Keratinocyte (primary cell): ENCODE measurements at regions not wholly inside any gene's neighbourhood (a gene's known extent, or its start where the extent isn't known, plus 50 kb on each side); places are given as distances from the start of the nearest gene placed in this dataset.

Experiments used
- DNase-seq: peaks from one replicate; pipeline ENCODE4 v3.0.0-alpha.2; 2011; ENCODE audit warnings: low read depth, missing footprints, low spot score
- FAIRE-seq: peaks from 2 replicates; lab custom pipeline; 2011; peaks lifted over from hg19 to GRCh38; lab: Jason Lieb, UNC
- H2AFZ ChIP-seq: 2 replicates; pipeline ENCODE4 v1.6.0; 2012; ENCODE audit warnings: low read length, control low read depth, inconsistent platforms; ENCODE audit not compliant: control insufficient read depth
- H3K27ac ChIP-seq: 2 replicates; pipeline ENCODE4 v1.5.1; 2011; ENCODE audit warnings: low read length; ENCODE audit not compliant: control insufficient read depth, insufficient read depth
- H3K27me3 ChIP-seq: 3 replicates; pipeline ENCODE4 v1.6.0; 2011; ENCODE audit warnings: low read length; ENCODE audit not compliant: control insufficient read depth, insufficient read depth; ENCODE audit errors: extremely low read depth
- H3K36me3 ChIP-seq, 2 experiments: 2 replicates in 1 of 2; 3 replicates in 1 of 2; pipeline ENCODE4 v1.5.1; 2011; ENCODE audit warnings: low read length in 2 of 2, mild to moderate bottlenecking in 1 of 2; ENCODE audit not compliant: control insufficient read depth in 2 of 2, insufficient read depth in 2 of 2; ENCODE audit errors: extremely low read depth in 1 of 2
- H3K4me1 ChIP-seq: 3 replicates; pipeline ENCODE4 v1.5.1; 2011; ENCODE audit warnings: low read length; ENCODE audit not compliant: control insufficient read depth, insufficient read depth; ENCODE audit errors: extremely low read depth
- H3K4me2 ChIP-seq: 3 replicates; pipeline ENCODE4 v1.6.0; 2011; ENCODE audit warnings: low read depth, low read length; ENCODE audit not compliant: control insufficient read depth, insufficient read depth; ENCODE audit errors: extremely low read depth
- H3K4me3 ChIP-seq, 3 experiments: fragments of 200-600 bp in 1 of 3; sonication (generic) in 1 of 3; 2 replicates in 2 of 3; 3 replicates in 1 of 3; pipeline ENCODE4 v1.5.1; 2011 to 2016; ENCODE audit warnings: low read length in 3 of 3, mild to moderate bottlenecking in 3 of 3, control low read depth in 2 of 3, inconsistent platforms in 1 of 3, low read depth in 1 of 3, mixed read lengths in 1 of 3, mixed run types in 1 of 3, moderate library complexity in 1 of 3; ENCODE audit not compliant: control insufficient read depth in 2 of 3, insufficient read depth in 2 of 3; ENCODE audit errors: extremely low read depth in 1 of 3
- H3K79me2 ChIP-seq: 2 replicates; pipeline ENCODE4 v1.6.0; 2012; ENCODE audit warnings: low read length; ENCODE audit not compliant: control insufficient read depth, insufficient read depth
- H3K9ac ChIP-seq: 3 replicates; pipeline ENCODE4 v1.6.0; 2011; ENCODE audit warnings: low read length; ENCODE audit not compliant: control insufficient read depth, insufficient read depth; ENCODE audit errors: extremely low read depth
- H3K9me1 ChIP-seq: 3 replicates; pipeline ENCODE4 v1.6.0; 2011; ENCODE audit warnings: low read length; ENCODE audit not compliant: control insufficient read depth, insufficient read depth; ENCODE audit errors: extremely low read depth
- H3K9me3 ChIP-seq: 2 replicates; pipeline ENCODE4 v1.5.1; 2012; ENCODE audit warnings: low read depth, low read length; ENCODE audit not compliant: control insufficient read depth
- H4K20me1 ChIP-seq: 3 replicates; pipeline ENCODE4 v1.6.0; 2011; ENCODE audit warnings: low read length; ENCODE audit not compliant: control insufficient read depth, insufficient read depth; ENCODE audit errors: extremely low read depth
- EZH2 ChIP-seq: IDR thresholded peaks from one replicate; pipeline ENCODE4 v1.6.1; 2012; ENCODE audit warnings: inconsistent platforms, mild to moderate bottlenecking, low read length, moderate library complexity
- dilution Hi-C: fragments of 300-500 bp; cut with MboI; formaldehyde crosslinking; loops from one replicate; pipeline ENCODE4 v1.7.0; 2020; ENCODE audit warnings: low sequenced_read_pairs; ENCODE audit not compliant: extremely low pct_ligation_motif_present
- TF ChIP-seq, protein P1 (sequence below), 3 experiments: IDR thresholded peaks in 1 of 3; conservative IDR thresholded peaks in 1 of 3; optimal IDR thresholded peaks in 1 of 3; 2 replicates in 2 of 3; 3 replicates in 1 of 3; pipeline versions ENCODE3 to v1.5.1; 2011; ENCODE audit warnings: low read length in 3 of 3, mild to moderate bottlenecking in 3 of 3, moderate library complexity in 2 of 3, control low read depth in 1 of 3, inconsistent platforms in 1 of 3; ENCODE audit not compliant: insufficient read depth in 2 of 3; ENCODE audit errors: extremely low read depth in 1 of 3

- Histone ChIP-seq H3K4me3 (no peak overlapping the region), H3K9me1 (no peaks in the 10 kb centered on the region), H3K9ac (no peak overlapping the region), H2AFZ (no peak overlapping the region), H3K36me3 (no peaks in the 10 kb centered on the region), H3K9me3 (no peaks in the 10 kb centered on the region), H4K20me1 (no peaks in the 10 kb centered on the region), H3K4me1 (no peaks in the 10 kb centered on the region), H3K79me2 (no peaks in the 10 kb centered on the region), H3K27ac (no peak overlapping the region), H3K27me3 (no peaks in the 10 kb centered on the region), H3K4me2 (no peak overlapping the region)
- no peak for FAIRE-seq
- TF ChIP-seq, protein P1, sequence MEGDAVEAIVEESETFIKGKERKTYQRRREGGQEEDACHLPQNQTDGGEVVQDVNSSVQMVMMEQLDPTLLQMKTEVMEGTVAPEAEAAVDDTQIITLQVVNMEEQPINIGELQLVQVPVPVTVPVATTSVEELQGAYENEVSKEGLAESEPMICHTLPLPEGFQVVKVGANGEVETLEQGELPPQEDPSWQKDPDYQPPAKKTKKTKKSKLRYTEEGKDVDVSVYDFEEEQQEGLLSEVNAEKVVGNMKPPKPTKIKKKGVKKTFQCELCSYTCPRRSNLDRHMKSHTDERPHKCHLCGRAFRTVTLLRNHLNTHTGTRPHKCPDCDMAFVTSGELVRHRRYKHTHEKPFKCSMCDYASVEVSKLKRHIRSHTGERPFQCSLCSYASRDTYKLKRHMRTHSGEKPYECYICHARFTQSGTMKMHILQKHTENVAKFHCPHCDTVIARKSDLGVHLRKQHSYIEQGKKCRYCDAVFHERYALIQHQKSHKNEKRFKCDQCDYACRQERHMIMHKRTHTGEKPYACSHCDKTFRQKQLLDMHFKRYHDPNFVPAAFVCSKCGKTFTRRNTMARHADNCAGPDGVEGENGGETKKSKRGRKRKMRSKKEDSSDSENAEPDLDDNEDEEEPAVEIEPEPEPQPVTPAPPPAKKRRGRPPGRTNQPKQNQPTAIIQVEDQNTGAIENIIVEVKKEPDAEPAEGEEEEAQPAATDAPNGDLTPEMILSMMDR (optimal IDR thresholded peaks at IDR 0.05 in 1 of 3, IDR thresholded peaks at IDR 0.05 in 1 of 3, conservative IDR thresholded peaks at IDR 0.05 in 1 of 3; ENCODE audit: extremely low read depth in 1 of 3, insufficient read depth in 2 of 3, low read length in 3 of 3): peak; percentile 65 to 80 (median 69)
- TF ChIP-seq EZH2: no peak
- dilution Hi-C loops: no loop called here
- no peak for DNase-seq
Observed at GRCh38 chr3:161851941-161852566, 355.4 kb downstream of the OTOL1 start.

DNA sequence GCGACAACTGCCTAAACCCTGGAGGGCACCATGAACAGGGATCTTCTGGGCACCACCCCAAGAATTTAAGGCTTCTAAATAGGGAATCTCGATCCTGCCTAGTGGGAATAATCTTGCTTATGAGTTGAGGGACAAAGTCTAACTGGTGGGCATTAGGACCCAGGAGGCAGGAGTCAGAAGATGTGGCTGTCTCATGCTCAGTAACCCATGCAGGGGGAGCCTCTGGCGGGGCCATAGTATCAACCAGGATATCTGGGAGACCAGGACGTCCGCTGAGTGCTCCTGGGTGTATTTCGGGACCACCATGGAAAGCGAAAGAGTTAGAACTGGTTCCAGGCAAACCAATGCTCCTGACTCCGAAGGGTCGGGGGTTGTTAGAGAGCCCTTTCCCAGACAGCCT, 356.1 kb downstream of the OTOL1 start:
- no peaks in the 10 kb centered on the region for H3K36me3 ChIP-seq
- H3K4me3 ChIP-seq: no peak overlapping the region
- TF ChIP-seq, protein P1 (optimal IDR thresholded peaks at IDR 0.05 in 1 of 3, IDR thresholded peaks at IDR 0.05 in 1 of 3, conservative IDR thresholded peaks at IDR 0.05 in 1 of 3; ENCODE audit: extremely low read depth in 1 of 3, insufficient read depth in 2 of 3, low read length in 3 of 3): no peak
- no peak for TF ChIP-seq EZH2
- H3K79me2 ChIP-seq: no peaks in the 10 kb centered on the region
- dilution Hi-C loops: no loop called here
- H4K20me1 ChIP-seq: no peaks in the 10 kb centered on the region
- no peaks in the 10 kb centered on the region for H3K9me3 ChIP-seq
- no peak overlapping the region for H3K4me2 ChIP-seq
- FAIRE-seq (no peak), DNase-seq (no peak)
- no peaks in the 10 kb centered on the region for H3K4me1 ChIP-seq
- no peak overlapping the region for H3K27ac ChIP-seq
- H3K27me3 ChIP-seq: no peaks in the 10 kb centered on the region
- no peaks in the 10 kb centered on the region for H3K9me1 ChIP-seq
- H2AFZ ChIP-seq: no peak overlapping the region
- no peak overlapping the region for H3K9ac ChIP-seq
